ENCODE measurements at regions not wholly inside any gene's neighbourhood (a gene's known extent, or its start where the extent isn't known, plus 50 kb on each side); places are given as distances from the start of the nearest gene placed in this dataset.

GRCh38 chr3:72041511-72041910 lies 256.6 kb upstream of the PROK2 start:
- Histone ChIP-seq H3K9me3 (ENCODE audit: control insufficient read depth, low read length) (no peaks in the 10 kb centered on the region), H3K4me1 (ENCODE audit: control insufficient read depth, insufficient read depth, low read length) (peaks cover 3% of the 10 kb centered on the region), H3K9ac (ENCODE audit: extremely low read depth, low read length, poor library complexity, severe bottlenecking) (no peak overlapping the region), H3K36me3 (ENCODE audit: control insufficient read depth, insufficient read depth, low read length) (no peaks in the 10 kb centered on the region), H3K4me3 (ENCODE audit: low read length) (no peak overlapping the region), H3K27me3 (ENCODE audit: control insufficient read depth, insufficient read depth, low read length, poor library complexity, severe bottlenecking) (no peaks in the 10 kb centered on the region), H3K27ac (ENCODE audit: low read depth, low read length) (no peak overlapping the region)
- no peak overlapping the region for H3K27ac Mint-ChIP-seq
- peaks cover 2% of the 10 kb centered on the region for H3K4me1 Mint-ChIP-seq
- H3K36me3 Mint-ChIP-seq (ENCODE audit: low read depth), result peaks cover 5% of the 10 kb centered on the region
- no peak for DNase-seq
- H3K27me3 Mint-ChIP-seq (ENCODE audit: insufficient read depth), result peaks cover 12% of the 10 kb centered on the region
- WGBS, 2 experiments (ENCODE audit: insufficient coverage in 1 of 2, insufficient read length in 1 of 2), result 85% methylated on average over 3 of the region's 3 CpGs
- no peak overlapping the region for H3K4me3 Mint-ChIP-seq
- TF ChIP-seq CTCF (conservative IDR thresholded peaks at IDR 0.05), result no peak
- peaks cover 3% of the 10 kb centered on the region for H3K9me3 Mint-ChIP-seq

- Mint-ChIP-seq H3K4me1 (peaks cover 2% of the 10 kb centered on the region), H3K27me3 (ENCODE audit: insufficient read depth) (peaks cover 12% of the 10 kb centered on the region), H3K9me3 (peaks cover 3% of the 10 kb centered on the region), H3K4me3 (no peak overlapping the region), H3K36me3 (ENCODE audit: low read depth) (peaks cover 5% of the 10 kb centered on the region), H3K27ac (no peak overlapping the region)
- no peak for DNase-seq
- 93 to 95% methylated on average over 4 of the region's 4 CpGs for WGBS, 2 experiments (ENCODE audit: insufficient coverage in 1 of 2, insufficient read length in 1 of 2)
- Histone ChIP-seq H3K9me3 (ENCODE audit: control insufficient read depth, low read length) (no peaks in the 10 kb centered on the region), H3K9ac (ENCODE audit: extremely low read depth, low read length, poor library complexity, severe bottlenecking) (no peak overlapping the region), H3K36me3 (ENCODE audit: control insufficient read depth, insufficient read depth, low read length) (no peaks in the 10 kb centered on the region), H3K27ac (ENCODE audit: low read depth, low read length) (no peak overlapping the region), H3K27me3 (ENCODE audit: control insufficient read depth, insufficient read depth, low read length, poor library complexity, severe bottlenecking) (no peaks in the 10 kb centered on the region), H3K4me1 (ENCODE audit: control insufficient read depth, insufficient read depth, low read length) (peaks cover 3% of the 10 kb centered on the region), H3K4me3 (ENCODE audit: low read length) (no peak overlapping the region)
- no peak for TF ChIP-seq CTCF (conservative IDR thresholded peaks at IDR 0.05)
Measured at GRCh38 chr3:72041076-72041475, 256.1 kb upstream of the PROK2 start.

- H3K27ac ChIP-seq (ENCODE audit: low read depth, low read length), result no peak overlapping the region
- no peaks in the 10 kb centered on the region for H3K27me3 ChIP-seq (ENCODE audit: control insufficient read depth, insufficient read depth, low read length, poor library complexity, severe bottlenecking)
- H3K36me3 Mint-ChIP-seq (ENCODE audit: low read depth), result peaks cover 5% of the 10 kb centered on the region
- peaks cover 12% of the 10 kb centered on the region for H3K27me3 Mint-ChIP-seq (ENCODE audit: insufficient read depth)
- no peaks in the 10 kb centered on the region for H3K36me3 ChIP-seq (ENCODE audit: control insufficient read depth, insufficient read depth, low read length)
- peaks cover 3% of the 10 kb centered on the region for H3K4me1 ChIP-seq (ENCODE audit: control insufficient read depth, insufficient read depth, low read length)
- H3K9me3 ChIP-seq (ENCODE audit: control insufficient read depth, low read length), result no peaks in the 10 kb centered on the region
- peaks cover 2% of the 10 kb centered on the region for H3K4me1 Mint-ChIP-seq
- H3K4me3 ChIP-seq (ENCODE audit: low read length), result no peak overlapping the region
- DNase-seq, result no peak
- H3K9me3 Mint-ChIP-seq, result peaks cover 6% of the 10 kb centered on the region
- 90 to 100% methylated on average over 2 to 6 of the region's 6 CpGs for WGBS, 2 experiments (ENCODE audit: insufficient coverage in 1 of 2, insufficient read length in 1 of 2)
- no peak overlapping the region for H3K9ac ChIP-seq (ENCODE audit: extremely low read depth, low read length, poor library complexity, severe bottlenecking)
- no peak for TF ChIP-seq CTCF (conservative IDR thresholded peaks at IDR 0.05)
- H3K4me3 Mint-ChIP-seq, result no peak overlapping the region
- H3K27ac Mint-ChIP-seq, result no peak overlapping the region
Measured at GRCh38 chr3:72039677-72040076, 254.7 kb upstream of the PROK2 start.
